ENCODE measurements at regions not wholly inside any gene's neighbourhood (a gene's known extent, or its start where the extent isn't known, plus 50 kb on each side); places are given as distances from the start of the nearest gene placed in this dataset.

GRCh38 chr5:56382896-56383295 lies 149.8 kb upstream of the ANKRD55 start:
- H3K36me3 ChIP-seq (ENCODE audit: control insufficient read depth in 2 of 2, extremely low read depth in 1 of 2, insufficient read depth in 2 of 2, low read length in 2 of 2), result no peaks in the 10 kb centered on the region
- no peaks in the 10 kb centered on the region for H3K79me2 ChIP-seq (ENCODE audit: control insufficient read depth, insufficient read depth, low read length)
- no peak for DNase-seq (ENCODE audit: low read depth, low spot score)
- H3K9me3 ChIP-seq (ENCODE audit: control insufficient read depth, low read depth, low read length), result no peaks in the 10 kb centered on the region
- H3K4me1 ChIP-seq (ENCODE audit: control insufficient read depth, extremely low read depth, insufficient read depth, low read length), result no peaks in the 10 kb centered on the region
- TF ChIP-seq CTCF (optimal IDR thresholded peaks at IDR 0.05 in 1 of 3, IDR thresholded peaks at IDR 0.05 in 1 of 3, conservative IDR thresholded peaks at IDR 0.05 in 1 of 3; ENCODE audit: extremely low read depth in 1 of 3, insufficient read depth in 2 of 3, low read length in 3 of 3) (no peak), EZH2 (IDR thresholded peaks at IDR 0.05; ENCODE audit: low read length) (no peak)
- FAIRE-seq, result no peak
- no peaks in the 10 kb centered on the region for H4K20me1 ChIP-seq (ENCODE audit: control insufficient read depth, extremely low read depth, insufficient read depth, low read length)
- H2AFZ ChIP-seq (ENCODE audit: control insufficient read depth, low read length), result no peak overlapping the region
- dilution Hi-C loops (cut with MboI; ENCODE audit: extremely low pct_ligation_motif_present, low sequenced_read_pairs), result no loop called here
- no peak overlapping the region for H3K9ac ChIP-seq (ENCODE audit: control insufficient read depth, extremely low read depth, insufficient read depth, low read length)
- no peaks in the 10 kb centered on the region for H3K27me3 ChIP-seq (ENCODE audit: control insufficient read depth, extremely low read depth, insufficient read depth, low read length)
- H3K27ac ChIP-seq (ENCODE audit: control insufficient read depth, insufficient read depth, low read length), result no peak overlapping the region
- no peaks in the 10 kb centered on the region for H3K9me1 ChIP-seq (ENCODE audit: control insufficient read depth, extremely low read depth, insufficient read depth, low read length)
- no peak overlapping the region for H3K4me3 ChIP-seq (ENCODE audit: control insufficient read depth in 2 of 3, extremely low read depth in 1 of 3, insufficient read depth in 2 of 3, low read depth in 1 of 3, low read length in 3 of 3)
- no peak overlapping the region for H3K4me2 ChIP-seq (ENCODE audit: control insufficient read depth, extremely low read depth, insufficient read depth, low read depth, low read length)

DNA sequence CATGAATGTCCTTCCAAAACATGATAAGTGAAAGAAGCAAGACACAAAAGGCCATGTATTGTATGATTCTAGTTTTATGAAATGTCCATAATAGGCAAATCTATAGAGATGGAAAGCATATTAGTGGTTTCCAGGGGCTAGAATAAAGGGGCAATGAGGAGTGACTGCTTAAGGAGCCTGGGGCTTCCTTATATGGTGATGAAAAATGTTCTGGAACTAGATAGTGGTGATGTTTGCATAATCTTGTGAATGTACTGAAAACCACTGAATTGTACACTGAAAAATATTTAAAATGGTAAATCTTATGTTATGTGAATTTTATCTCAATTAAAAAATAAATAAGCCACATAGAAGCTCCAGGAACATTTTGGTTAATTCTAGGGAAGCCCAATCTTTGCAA lies 144.4 kb upstream of the ANKRD55 start:
- FAIRE-seq (no peak), DNase-seq (ENCODE audit: low read depth, low spot score) (no peak)
- H3K9me3 ChIP-seq (ENCODE audit: control insufficient read depth, low read depth, low read length), result no peaks in the 10 kb centered on the region
- no peak overlapping the region for H3K4me3 ChIP-seq (ENCODE audit: control insufficient read depth in 2 of 3, extremely low read depth in 1 of 3, insufficient read depth in 2 of 3, low read depth in 1 of 3, low read length in 3 of 3)
- no peak for TF ChIP-seq CTCF (optimal IDR thresholded peaks at IDR 0.05 in 1 of 3, IDR thresholded peaks at IDR 0.05 in 1 of 3, conservative IDR thresholded peaks at IDR 0.05 in 1 of 3; ENCODE audit: extremely low read depth in 1 of 3, insufficient read depth in 2 of 3, low read length in 3 of 3)
- no peak for TF ChIP-seq EZH2 (IDR thresholded peaks at IDR 0.05; ENCODE audit: low read length)
- no peak overlapping the region for H3K4me2 ChIP-seq (ENCODE audit: control insufficient read depth, extremely low read depth, insufficient read depth, low read depth, low read length)
- H2AFZ ChIP-seq (ENCODE audit: control insufficient read depth, low read length), result no peak overlapping the region
- no peak overlapping the region for H3K9ac ChIP-seq (ENCODE audit: control insufficient read depth, extremely low read depth, insufficient read depth, low read length)
- H3K79me2 ChIP-seq (ENCODE audit: control insufficient read depth, insufficient read depth, low read length), result no peaks in the 10 kb centered on the region
- H3K9me1 ChIP-seq (ENCODE audit: control insufficient read depth, extremely low read depth, insufficient read depth, low read length), result no peaks in the 10 kb centered on the region
- H3K36me3 ChIP-seq (ENCODE audit: control insufficient read depth in 2 of 2, extremely low read depth in 1 of 2, insufficient read depth in 2 of 2, low read length in 2 of 2), result no peaks in the 10 kb centered on the region
- no peak overlapping the region for H3K27ac ChIP-seq (ENCODE audit: control insufficient read depth, insufficient read depth, low read length)
- no peaks in the 10 kb centered on the region for H3K27me3 ChIP-seq (ENCODE audit: control insufficient read depth, extremely low read depth, insufficient read depth, low read length)
- no peaks in the 10 kb centered on the region for H3K4me1 ChIP-seq (ENCODE audit: control insufficient read depth, extremely low read depth, insufficient read depth, low read length)
- H4K20me1 ChIP-seq (ENCODE audit: control insufficient read depth, extremely low read depth, insufficient read depth, low read length), result no peaks in the 10 kb centered on the region
- dilution Hi-C loops (cut with MboI; ENCODE audit: extremely low pct_ligation_motif_present, low sequenced_read_pairs), result no loop called here
